GM18951 (cell line): ENCODE measurements at regions not wholly inside any gene's neighbourhood (a gene's known extent, or its start where the extent isn't known, plus 50 kb on each side); places are given as distances from the start of the nearest gene placed in this dataset.
"Not testable (repeated sequence)": the region's sequence is repeated elsewhere in the genome, so short reads cannot be mapped to it uniquely, and the experiment has no call there.

Source experiments
- POLR2A ChIP-seq: IDR thresholded peaks from 4 replicates; pipeline ENCODE4 v1.6.1; 2011; ENCODE audit warnings: mild to moderate bottlenecking; ENCODE audit not compliant: insufficient read length, insufficient read depth; ENCODE audit errors: extremely low read depth
- in situ Hi-C: fragments of 300-500 bp; cut with MboI; formaldehyde crosslinking; loops from one replicate; pipeline ENCODE4 v1.12.0; 2022; ENCODE audit warnings: low sequenced_read_pairs, mixed read lengths, inconsistent platforms; ENCODE audit not compliant: unreplicated experiment

DNA sequence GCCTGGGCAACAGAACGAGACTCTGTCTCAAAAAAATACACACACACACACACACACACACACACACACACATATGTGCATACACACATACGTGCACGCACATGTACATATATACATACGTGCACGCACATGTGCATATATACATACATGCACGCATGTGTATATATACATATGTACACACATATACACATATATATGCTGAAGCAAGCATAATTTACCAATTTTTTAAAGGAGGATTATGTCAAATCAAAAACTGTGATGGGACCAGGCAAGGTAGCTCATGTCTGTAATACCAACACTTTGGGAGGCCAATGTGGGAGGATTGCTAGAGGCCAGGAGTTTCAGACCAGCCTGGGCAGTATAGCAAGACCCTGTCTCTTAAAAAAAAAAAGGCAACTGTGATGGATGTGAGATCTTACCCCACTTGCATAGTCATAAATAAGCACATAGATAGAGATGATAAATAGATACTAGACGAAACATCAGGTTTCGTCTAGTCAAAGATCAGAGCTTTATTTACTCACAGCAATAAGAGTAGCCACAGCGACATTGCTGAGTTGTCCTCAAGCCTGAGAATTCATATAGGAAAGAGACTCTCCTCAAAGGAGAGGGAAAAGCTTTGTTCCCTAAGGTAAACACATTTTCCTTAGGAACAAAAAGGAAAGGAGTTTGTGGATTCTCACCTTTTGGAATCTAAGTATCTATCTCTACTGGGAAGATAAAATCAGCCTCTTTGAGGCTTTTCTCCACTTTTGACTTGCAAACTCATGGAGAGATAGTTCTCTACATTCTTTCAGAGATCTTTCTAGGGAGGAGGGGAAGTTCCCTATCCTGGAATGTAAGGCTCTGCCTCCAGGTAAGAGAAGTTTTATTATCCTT lies 74.7 kb upstream of the AMN1 start:
- TF ChIP-seq POLR2A = no peak
- in situ Hi-C loops = no loop called here

DNA sequence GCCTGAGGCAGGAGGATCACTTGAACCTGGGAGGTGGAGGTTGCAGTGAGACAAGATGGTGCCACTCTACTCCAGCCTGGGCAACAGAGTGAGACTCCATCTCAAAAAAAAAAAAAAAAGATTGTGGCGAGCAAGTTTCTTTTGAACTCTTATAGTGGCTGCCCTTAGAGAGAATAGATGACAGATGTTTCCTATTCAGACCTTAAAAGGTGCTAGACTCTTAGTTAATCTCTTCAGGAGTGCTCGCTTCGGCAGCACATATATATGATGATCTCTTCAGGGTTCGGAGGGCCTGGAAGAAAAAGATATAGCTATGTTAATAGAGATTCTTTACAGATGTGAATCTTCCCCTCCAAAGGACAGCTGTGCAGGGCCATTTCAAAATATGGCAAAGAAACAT lies 73.1 kb upstream of the AMN1 start:
- no peak for TF ChIP-seq POLR2A
- in situ Hi-C loops = no loop called here

DNA sequence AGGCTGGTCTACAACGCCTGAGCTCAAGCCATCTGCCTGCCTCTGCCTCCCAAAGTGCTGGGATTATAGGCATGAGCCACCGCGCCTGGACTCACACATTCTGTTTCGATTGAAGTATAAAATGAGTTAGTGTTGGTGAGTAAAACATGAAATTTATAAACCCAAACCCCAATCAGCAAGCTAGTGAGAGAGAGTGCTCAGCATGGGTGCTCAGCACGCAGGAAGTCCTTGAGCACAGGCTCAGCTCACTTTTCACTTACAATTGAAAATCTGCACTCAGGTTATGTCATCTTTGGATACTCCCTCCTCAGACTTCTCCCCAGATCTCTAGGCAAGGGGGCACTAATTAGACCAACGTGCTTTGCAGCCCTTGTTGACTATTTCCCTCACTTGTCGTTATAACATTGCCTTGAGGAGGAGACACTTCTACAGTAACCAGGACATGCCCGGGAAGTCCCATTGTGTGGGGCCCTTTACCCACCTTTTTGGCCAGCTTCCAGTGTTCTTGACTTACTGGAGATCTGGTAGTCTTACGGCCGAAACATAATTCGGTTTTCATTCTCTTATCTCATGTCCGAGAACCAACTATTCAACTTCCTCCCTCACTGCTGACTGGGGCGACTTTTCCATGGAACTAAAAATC lies 68.5 kb upstream of the AMN1 start:
- in situ Hi-C loops = no loop called here
- no peak for TF ChIP-seq POLR2A

DNA sequence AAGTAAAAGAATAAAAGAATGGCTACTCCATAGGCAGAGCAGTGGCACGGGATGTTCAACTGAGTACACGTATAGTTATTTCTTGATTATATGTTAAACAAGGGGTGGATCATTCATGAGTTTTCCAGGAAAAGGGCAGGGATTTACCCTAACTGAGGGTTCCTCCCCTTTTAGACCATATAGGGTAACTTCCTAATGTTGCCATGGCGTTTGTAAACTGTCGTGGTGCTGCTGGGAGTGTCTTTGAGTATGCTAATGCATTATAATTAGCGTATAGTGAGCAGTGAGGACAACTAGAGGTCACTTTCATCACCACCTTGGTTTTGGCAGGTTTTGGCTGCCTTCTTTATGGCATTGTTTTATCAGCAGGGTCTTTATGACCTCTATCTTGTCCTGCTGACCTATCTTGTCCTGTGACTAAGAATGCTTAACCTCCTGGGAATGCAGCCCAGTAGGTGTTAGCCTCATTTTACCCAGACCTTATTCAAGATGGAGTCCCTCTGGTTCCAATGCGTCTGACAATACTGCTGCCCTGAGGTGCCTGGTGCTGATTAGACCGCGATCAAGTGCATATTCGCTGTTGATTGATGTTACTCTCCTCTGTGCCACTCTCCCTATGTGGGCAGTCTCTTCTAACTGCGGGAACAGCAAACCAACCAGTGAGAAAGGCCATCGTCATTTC lies 67.6 kb upstream of the AMN1 start:
- TF ChIP-seq POLR2A = no peak
- in situ Hi-C loops = no loop called here

DNA sequence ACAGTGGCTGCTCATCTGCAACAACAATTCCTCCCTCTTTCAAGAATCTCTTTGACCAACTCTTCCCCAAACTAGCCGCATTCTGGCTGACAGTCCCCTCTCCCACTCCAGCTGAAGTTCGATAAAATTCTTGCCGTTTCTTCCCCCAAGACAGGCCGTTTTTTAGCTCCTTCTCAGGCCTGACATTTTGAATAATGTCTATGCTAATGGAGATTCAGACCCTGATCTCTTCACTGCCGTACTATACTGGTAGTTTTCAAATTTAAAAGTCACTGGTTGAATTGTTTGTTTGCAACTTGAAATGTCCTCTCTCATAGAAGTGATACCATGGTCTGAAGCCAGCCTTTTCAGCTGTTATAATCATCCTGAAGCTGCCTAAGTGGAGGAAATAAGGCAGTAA lies 65.9 kb upstream of the AMN1 start:
- in situ Hi-C loops = no loop called here
- no peak for TF ChIP-seq POLR2A

DNA sequence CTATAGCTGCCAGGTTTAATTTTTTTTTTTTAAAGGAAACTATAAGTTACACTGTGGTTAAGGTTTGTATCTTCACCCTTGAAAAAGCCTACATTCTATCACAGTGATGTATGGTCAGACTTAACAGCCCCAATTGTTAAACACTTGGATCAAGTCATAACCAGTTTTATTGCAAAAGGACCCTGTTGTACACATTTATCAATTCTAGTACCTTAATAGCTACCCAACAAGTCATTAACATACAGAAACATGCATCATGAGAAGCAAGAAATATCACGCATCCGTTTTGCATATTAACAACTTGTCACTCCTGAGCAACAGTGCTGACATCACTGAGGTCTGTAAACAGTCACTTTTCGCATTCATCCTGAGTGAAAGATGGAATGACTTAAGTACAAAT lies 62.4 kb upstream of the AMN1 start:
- in situ Hi-C loops = not testable (repeated sequence)

DNA sequence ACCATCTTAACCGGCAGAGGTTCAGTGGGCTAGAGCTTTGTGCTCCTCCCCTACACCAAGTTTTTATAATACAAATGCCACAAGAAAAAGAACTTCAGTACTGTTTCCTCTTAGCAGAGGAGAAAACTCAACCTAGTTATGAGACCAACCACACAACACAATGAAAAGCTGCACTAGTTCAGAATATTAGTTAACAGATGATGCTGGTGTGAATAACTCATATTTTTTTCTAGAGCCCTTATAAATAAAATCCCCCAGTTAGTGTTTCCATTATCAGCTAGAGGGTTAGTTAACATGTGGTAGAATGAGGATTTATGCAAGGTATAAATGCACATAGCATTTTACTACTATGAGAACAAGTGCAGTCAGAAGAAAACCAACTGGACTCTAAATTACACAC lies 61.9 kb upstream of the AMN1 start:
- TF ChIP-seq POLR2A = no peak

DNA sequence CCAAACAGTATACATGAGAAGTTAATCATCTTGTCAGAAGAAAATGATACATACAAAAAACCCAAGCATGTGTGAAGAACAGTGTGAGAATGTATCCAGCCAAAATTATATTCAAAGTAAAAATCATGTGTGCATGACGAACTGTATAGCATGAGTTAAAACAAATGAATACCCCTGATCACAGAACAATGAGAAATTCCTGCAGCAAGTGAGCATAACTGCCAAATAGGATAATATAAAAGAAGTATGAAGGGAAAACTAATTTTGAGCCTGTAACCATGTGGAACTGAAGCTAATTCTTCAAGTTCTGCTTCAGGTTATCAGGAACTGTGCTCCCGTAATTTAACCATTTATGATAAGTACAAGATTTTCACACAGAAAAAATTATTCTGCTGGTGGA lies 56.5 kb upstream of the AMN1 start:
- in situ Hi-C loops = no loop called here
- no peak for TF ChIP-seq POLR2A

More for the DNA sequence above, 61.9 kb upstream of the AMN1 start:
- in situ Hi-C loops = no loop called here

DNA sequence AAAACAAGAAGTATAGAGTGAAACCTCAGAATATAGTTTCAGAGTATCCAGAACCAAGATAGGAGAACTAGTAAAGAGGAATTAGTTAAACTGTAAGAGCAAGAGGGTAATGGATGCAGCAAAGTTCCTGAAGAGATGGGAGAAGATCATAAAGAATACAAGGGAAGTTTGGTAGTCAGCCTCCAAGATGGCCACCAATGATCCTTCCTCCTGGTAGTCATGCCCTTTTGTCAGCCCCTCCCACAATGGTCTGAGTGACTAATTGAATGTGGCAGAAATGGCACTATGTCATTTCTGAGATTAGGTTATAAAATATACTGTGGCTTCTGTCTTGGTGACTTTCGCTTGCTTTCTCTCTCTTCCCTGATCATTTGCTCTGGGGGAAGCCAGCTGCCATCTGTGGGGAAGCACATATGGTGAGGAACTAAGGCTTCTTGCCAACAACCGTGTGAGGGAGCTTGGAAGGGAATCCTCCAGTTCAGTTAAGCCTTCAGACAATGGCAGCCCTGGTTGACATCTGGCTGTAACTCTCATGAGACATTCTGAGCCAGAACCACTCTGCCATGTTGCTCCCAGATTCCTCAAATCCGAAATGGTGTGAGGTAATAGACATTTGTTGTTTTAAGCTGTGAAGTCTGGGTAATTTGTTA lies 55.3 kb upstream of the AMN1 start:
- in situ Hi-C loops = no loop called here
- TF ChIP-seq POLR2A = no peak

DNA sequence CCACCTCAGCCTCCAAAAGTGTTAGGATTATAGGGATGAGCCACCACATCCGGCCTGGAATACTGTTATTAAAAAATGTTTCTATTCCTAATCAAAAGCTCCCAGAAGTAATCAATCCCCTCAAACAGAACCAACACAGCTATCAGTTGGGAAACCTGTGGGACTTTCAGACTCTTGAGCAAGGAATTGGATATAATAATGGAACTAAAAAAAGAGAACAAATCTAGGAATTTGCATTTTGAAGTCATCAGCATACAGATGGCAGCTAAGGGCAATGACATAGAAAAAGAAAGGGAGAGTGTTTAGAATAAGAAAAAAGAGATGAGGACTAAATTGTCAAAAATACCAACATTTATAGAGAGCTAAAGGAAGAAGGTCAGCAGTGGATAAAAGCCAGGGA lies 54.7 kb upstream of the AMN1 start:
- in situ Hi-C loops = no loop called here

DNA sequence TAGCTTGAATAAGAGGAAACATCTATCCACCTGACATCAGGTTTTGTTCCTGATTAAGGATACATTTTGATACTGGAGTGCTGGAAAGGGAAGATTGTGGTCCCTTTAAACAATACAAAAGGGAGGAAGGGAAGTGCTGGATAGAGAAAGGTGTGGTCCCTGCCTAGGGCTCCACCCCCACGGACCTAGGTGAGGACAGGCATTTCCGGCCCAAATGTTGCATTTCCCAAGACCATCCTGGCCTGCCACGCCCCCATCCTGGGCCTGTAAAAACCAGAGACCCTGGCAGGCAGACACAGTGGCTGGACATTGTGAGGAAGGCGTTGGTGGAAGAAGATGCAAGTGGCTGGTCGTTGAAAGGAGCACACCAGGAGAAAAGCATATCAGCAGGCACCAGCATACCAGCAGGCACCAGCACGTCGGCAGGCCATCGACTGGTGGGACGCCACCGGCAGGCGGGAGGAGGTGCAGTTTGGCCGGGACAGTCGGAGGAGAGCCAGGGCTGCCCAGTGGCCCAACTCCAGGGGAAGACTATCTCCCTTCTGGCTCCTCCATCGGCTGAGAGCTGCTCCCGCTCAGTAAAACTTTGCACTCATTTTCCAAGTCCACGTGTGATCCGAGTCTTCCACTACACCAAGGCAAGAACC lies 53.2 kb upstream of the AMN1 start:
- TF ChIP-seq POLR2A = no peak
- in situ Hi-C loops = no loop called here

More for the DNA sequence above, 54.7 kb upstream of the AMN1 start:
- no peak for TF ChIP-seq POLR2A

DNA sequence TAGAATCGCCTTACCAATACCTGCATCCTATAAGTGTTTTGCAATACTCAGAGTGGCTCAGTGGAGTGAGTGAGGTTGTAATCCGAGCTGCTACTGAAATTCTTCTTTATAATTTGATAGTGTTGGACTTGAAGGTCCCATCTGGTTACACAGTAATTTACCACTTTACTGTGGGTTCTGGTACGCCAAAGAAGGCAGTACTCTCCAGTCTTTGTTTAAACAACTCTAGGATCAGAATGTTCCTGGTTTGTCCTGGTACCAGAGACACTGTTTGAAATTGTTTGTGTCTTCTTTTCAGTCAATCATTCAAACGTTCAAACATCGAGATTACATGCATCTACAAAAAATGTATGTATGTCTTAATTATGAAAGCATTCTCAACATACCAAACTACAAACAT lies 51.3 kb upstream of the AMN1 start:
- in situ Hi-C loops = no loop called here
- no peak for TF ChIP-seq POLR2A

DNA sequence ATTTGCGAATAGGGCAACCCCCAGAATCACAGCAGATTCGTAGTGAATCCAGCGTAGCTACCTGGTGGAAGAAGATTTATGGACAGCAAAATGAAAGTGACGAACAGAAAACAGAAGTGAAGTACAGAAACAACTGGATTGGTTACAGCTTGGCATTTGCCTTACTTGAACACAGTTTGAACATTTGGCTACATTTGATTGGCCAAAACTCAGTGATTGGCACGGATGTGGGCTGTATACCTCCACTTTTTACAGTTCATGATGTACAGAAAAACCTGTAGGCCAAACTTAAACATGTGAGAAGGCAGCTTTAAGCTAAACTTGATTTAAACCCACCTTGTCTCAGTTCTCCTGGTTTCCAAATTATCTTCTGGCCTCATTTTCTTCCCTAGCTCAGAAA lies 49.9 kb upstream of the AMN1 start:
- in situ Hi-C loops = no loop called here
- TF ChIP-seq POLR2A = no peak
